Neutrophil (primary cell): ENCODE measurements at regions not wholly inside any gene's neighbourhood (a gene's known extent, or its start where the extent isn't known, plus 50 kb on each side); places are given as distances from the start of the nearest gene placed in this dataset.

Experiments used
- H3K27ac ChIP-seq: fragments of 200-600 bp; sonication (generic); 2 replicates; pipeline ENCODE4 v1.5.1; 2016; ENCODE audit warnings: mild to moderate bottlenecking, moderate library complexity
- H3K27me3 ChIP-seq: fragments of 200-600 bp; sonication (generic); 2 replicates; pipeline ENCODE4 v1.6.0; 2016; ENCODE audit warnings: mild to moderate bottlenecking
- H3K36me3 ChIP-seq: fragments of 200-600 bp; sonication (generic); 2 replicates; pipeline ENCODE4 v1.5.1; 2017
- H3K4me1 ChIP-seq, 2 experiments: fragments of 200-600 bp in 1 of 2; sonication (generic) in 1 of 2; 1 replicate in 1 of 2; 2 replicates in 1 of 2; pipeline versions ENCODE4 v1.5.1 to v1.6.1; 2013 to 2016; ENCODE audit warnings: low read depth in 1 of 2, low read length in 1 of 2, mild to moderate bottlenecking in 1 of 2, moderate library complexity in 1 of 2; ENCODE audit not compliant: control insufficient read depth in 1 of 2, insufficient read depth in 1 of 2
- H3K4me3 ChIP-seq, 2 experiments: fragments of 200-600 bp in 1 of 2; sonication (generic) in 1 of 2; 1 replicate in 1 of 2; 2 replicates in 1 of 2; pipeline ENCODE4 v1.5.1; 2013 to 2016; ENCODE audit warnings: low read depth in 1 of 2, low read length in 1 of 2, mild to moderate bottlenecking in 1 of 2, moderate library complexity in 1 of 2
- H3K9me3 ChIP-seq: fragments of 200-600 bp; sonication (generic); 2 replicates; pipeline ENCODE4 v1.5.1; 2016
- CTCF ChIP-seq: fragments of 200-600 bp; sonication (generic); IDR thresholded peaks from 2 replicates; pipeline ENCODE4 v1.5.1; 2016; ENCODE audit warnings: antibody characterized with exemption

GRCh38 chr1:208329300-208329699, 85.1 kb upstream of the PLXNA2 start:
- TF ChIP-seq CTCF: no peak
- Histone ChIP-seq H3K4me3 (no peak overlapping the region), H3K4me1 (no peaks in the 10 kb centered on the region), H3K9me3 (no peaks in the 10 kb centered on the region), H3K36me3 (no peaks in the 10 kb centered on the region), H3K27ac (no peak overlapping the region), H3K27me3 (peaks cover 6% of the 10 kb centered on the region)

GRCh38 chr1:208332036-208332773, 88.0 kb upstream of the PLXNA2 start:
- Histone ChIP-seq H3K4me1 (no peaks in the 10 kb centered on the region), H3K4me3 (no peak overlapping the region), H3K9me3 (no peaks in the 10 kb centered on the region), H3K27ac (no peak overlapping the region), H3K36me3 (no peaks in the 10 kb centered on the region), H3K27me3 (peaks cover 12% of the 10 kb centered on the region)
- no peak for TF ChIP-seq CTCF

GRCh38 chr1:208332774-208333126, 88.6 kb upstream of the PLXNA2 start:
- Histone ChIP-seq H3K27ac (no peak overlapping the region), H3K36me3 (no peaks in the 10 kb centered on the region), H3K27me3 (peaks cover 12% of the 10 kb centered on the region), H3K9me3 (no peaks in the 10 kb centered on the region), H3K4me1 (no peaks in the 10 kb centered on the region), H3K4me3 (no peak overlapping the region)
- no peak for TF ChIP-seq CTCF

DNA sequence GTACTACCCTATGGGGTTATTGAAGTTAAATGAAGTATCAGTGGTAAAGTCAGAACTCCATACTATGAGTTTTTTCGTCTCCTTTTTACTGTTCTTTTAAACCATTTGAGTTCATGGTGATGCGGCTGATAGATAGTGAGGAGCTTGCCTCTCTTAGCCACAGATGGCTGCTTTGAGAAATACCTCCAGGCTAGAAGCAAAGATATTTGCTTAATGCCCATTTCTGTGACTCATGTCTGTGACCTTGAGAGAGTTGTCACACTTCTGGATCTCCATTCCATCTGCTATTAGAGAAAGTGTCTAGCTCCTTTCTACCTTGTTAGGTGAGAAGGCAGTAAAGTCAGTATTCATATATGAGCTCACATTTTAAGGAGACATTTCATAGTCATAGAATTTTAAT, 89.5 kb upstream of the PLXNA2 start:
- Histone ChIP-seq H3K4me3 (no peak overlapping the region), H3K9me3 (no peaks in the 10 kb centered on the region), H3K4me1 (no peaks in the 10 kb centered on the region), H3K27me3 (peaks cover 12% of the 10 kb centered on the region), H3K36me3 (no peaks in the 10 kb centered on the region), H3K27ac (no peak overlapping the region)
- TF ChIP-seq CTCF: no peak

DNA sequence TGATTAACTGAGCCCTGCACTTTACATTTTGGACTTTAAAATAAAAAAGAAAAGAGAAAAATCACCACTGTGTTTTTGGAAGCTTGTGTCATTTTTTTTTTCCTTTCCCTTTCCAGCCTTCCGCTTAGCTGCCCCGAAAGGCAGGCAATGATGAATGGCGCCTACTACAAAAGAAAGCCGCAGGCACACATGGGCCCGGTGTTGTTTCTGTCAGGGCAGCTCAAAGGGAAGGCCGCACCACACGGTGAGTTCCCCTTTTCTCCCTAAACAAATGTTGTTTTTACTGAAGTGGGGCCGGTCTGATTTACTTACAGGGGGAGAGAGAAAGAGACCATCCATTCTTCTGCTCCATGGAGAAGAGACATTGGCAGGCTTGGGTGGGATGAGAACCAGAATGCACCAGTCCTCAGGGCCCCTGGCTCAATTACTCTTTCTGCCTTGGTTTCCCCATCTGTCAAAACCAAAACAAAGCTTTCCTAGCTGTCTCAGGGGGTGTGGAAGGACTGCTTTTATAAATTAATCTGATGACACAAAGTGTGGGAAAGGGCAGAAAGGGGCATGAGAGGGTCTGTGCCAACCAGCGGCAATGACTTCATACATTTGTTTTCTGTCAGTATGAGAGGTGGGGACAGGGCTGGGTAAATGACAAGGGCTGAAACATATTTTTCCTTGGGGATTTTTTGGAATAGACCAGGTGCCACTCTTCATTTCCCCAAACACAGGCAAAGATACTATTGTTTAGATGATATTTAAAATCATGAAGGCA, 91.4 kb upstream of the PLXNA2 start:
- Histone ChIP-seq H3K4me3 (no peak overlapping the region), H3K9me3 (no peaks in the 10 kb centered on the region), H3K27ac (no peak overlapping the region), H3K27me3 (peaks cover 6% of the 10 kb centered on the region), H3K4me1 (no peaks in the 10 kb centered on the region), H3K36me3 (no peaks in the 10 kb centered on the region)
- no peak for TF ChIP-seq CTCF
